Chondrocyte (in vitro differentiated cells): ENCODE measurements at regions not wholly inside any gene's neighbourhood (a gene's known extent, or its start where the extent isn't known, plus 50 kb on each side); places are given as distances from the start of the nearest gene placed in this dataset.

Experiments
- DNase-seq: peaks from one replicate; pipeline ENCODE4 v3.0.0; 2021; ENCODE audit warnings: mixed read lengths, low spot score
- H3K27ac Mint-ChIP-seq: one replicate; pipeline ENCODE4 v1.8.0; 2021; ENCODE audit warnings: mild to moderate bottlenecking, moderate library complexity, mixed read lengths; ENCODE audit not compliant: unreplicated experiment
- H3K27me3 Mint-ChIP-seq: 2 replicates; pipeline ENCODE4 v1.8.0; 2021; ENCODE audit warnings: low read depth, mixed read lengths
- H3K36me3 Mint-ChIP-seq: 2 replicates; pipeline ENCODE4 v1.8.0; 2021; ENCODE audit warnings: low read depth, mixed read lengths
- H3K4me1 Mint-ChIP-seq: 2 replicates; pipeline ENCODE4 v1.8.0; 2021; ENCODE audit warnings: low read depth, mild to moderate bottlenecking, mixed read lengths
- H3K4me3 Mint-ChIP-seq: one replicate; pipeline ENCODE4 v1.8.0; 2021; ENCODE audit warnings: mild to moderate bottlenecking, moderate library complexity, mixed read lengths; ENCODE audit not compliant: unreplicated experiment
- H3K9me3 Mint-ChIP-seq: 2 replicates; pipeline ENCODE4 v1.8.0; 2021; ENCODE audit warnings: low read depth, mixed read lengths
- CTCF ChIP-seq: fragments of 200-600 bp; sonication (generic); IDR thresholded peaks from 2 replicates; pipeline ENCODE4 v1.5.0; 2021; ENCODE audit warnings: antibody characterized with exemption, mild to moderate bottlenecking, moderate library complexity

GRCh38 chr3:25281732-25282126 is 146.3 kb upstream of the RARB start:
- H3K27me3 Mint-ChIP-seq, result no peaks in the 10 kb centered on the region
- H3K27ac Mint-ChIP-seq, result no peak overlapping the region
- no peaks in the 10 kb centered on the region for H3K36me3 Mint-ChIP-seq
- no peak overlapping the region for H3K4me3 Mint-ChIP-seq
- no peaks in the 10 kb centered on the region for H3K9me3 Mint-ChIP-seq
- H3K4me1 Mint-ChIP-seq, result peaks cover 7% of the 10 kb centered on the region
- no peak for DNase-seq
- TF ChIP-seq CTCF, result no peak

GRCh38 chr3:25283613-25284012 is 144.4 kb upstream of the RARB start:
- H3K36me3 Mint-ChIP-seq, result no peaks in the 10 kb centered on the region
- DNase-seq, result no peak
- no peak overlapping the region for H3K4me3 Mint-ChIP-seq
- H3K27me3 Mint-ChIP-seq, result no peaks in the 10 kb centered on the region
- peaks cover 13% of the 10 kb centered on the region for H3K4me1 Mint-ChIP-seq
- no peaks in the 10 kb centered on the region for H3K9me3 Mint-ChIP-seq
- no peak overlapping the region for H3K27ac Mint-ChIP-seq
- no peak for TF ChIP-seq CTCF

GRCh38 chr3:25284249-25284648 is 143.8 kb upstream of the RARB start:
- Mint-ChIP-seq H3K9me3 (no peaks in the 10 kb centered on the region), H3K27me3 (no peaks in the 10 kb centered on the region), H3K4me1 (peaks cover 13% of the 10 kb centered on the region), H3K27ac (no peak overlapping the region), H3K4me3 (no peak overlapping the region), H3K36me3 (no peaks in the 10 kb centered on the region)
- TF ChIP-seq CTCF, result no peak
- no peak for DNase-seq

DNA sequence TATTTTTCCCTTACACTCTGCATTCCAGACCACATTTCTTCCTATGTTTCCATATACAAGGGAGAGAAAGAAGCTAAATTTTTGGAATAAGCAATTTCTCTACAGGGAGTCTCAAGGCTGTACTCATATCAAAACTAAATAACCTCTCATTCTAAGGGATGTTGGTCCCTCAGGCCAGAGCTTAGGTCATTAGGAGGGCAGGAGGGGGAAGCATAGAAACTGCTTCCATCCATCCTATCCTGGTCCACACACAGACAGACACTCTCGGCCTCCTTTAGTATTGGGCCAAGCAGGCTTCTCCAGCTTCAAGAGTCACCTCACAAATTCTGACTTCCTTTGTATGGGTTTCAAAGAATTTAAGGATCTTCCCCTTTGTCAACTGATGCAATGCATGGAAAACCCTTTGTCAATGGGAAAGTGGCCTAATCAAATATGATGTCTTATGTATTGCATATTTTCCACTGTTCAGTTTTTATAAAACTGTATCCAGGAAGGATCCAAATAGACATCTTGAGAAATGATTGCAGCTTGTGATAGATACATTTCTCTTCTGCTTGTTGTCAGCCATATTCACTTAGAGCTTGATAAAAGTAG is 140.7 kb upstream of the RARB start:
- no peak for TF ChIP-seq CTCF
- no peak overlapping the region for H3K4me3 Mint-ChIP-seq
- no peaks in the 10 kb centered on the region for H3K36me3 Mint-ChIP-seq
- no peak overlapping the region for H3K27ac Mint-ChIP-seq
- no peaks in the 10 kb centered on the region for H3K9me3 Mint-ChIP-seq
- no peak for DNase-seq
- peaks cover 12% of the 10 kb centered on the region for H3K4me1 Mint-ChIP-seq
- H3K27me3 Mint-ChIP-seq, result no peaks in the 10 kb centered on the region

DNA sequence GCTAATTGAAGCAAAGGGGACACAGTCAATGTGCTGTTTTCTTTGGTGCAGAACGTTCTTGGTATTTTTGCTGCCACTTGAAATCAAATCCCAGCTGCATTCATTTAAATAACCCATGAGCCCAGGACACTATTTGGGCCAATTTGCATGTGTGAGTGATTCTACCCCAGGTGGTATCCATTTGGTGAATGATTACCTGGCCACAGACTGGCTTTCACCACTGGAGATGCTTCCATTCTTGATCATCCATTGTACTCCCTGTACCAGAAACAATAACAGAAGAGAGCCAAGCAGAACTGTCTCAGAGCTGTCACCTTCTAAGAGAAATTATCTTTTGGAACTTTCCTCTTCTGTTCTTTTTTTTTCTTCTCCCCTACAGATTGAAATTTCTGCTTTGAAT is 139.7 kb upstream of the RARB start:
- no peak overlapping the region for H3K27ac Mint-ChIP-seq
- no peaks in the 10 kb centered on the region for H3K36me3 Mint-ChIP-seq
- H3K9me3 Mint-ChIP-seq, result no peaks in the 10 kb centered on the region
- H3K27me3 Mint-ChIP-seq, result no peaks in the 10 kb centered on the region
- no peak overlapping the region for H3K4me3 Mint-ChIP-seq
- peaks cover 12% of the 10 kb centered on the region for H3K4me1 Mint-ChIP-seq
- no peak for TF ChIP-seq CTCF
- DNase-seq, result no peak
